ENCODE measurements at regions not wholly inside any gene's neighbourhood (a gene's known extent, or its start where the extent isn't known, plus 50 kb on each side); places are given as distances from the start of the nearest gene placed in this dataset.

GRCh38 chr9:84436386-84437109 lies 96.0 kb upstream of the SLC28A3 start:
- no peak for TF ChIP-seq CTCF (conservative IDR thresholded peaks at IDR 0.05; ENCODE audit: low read depth, low read length)
- TF ChIP-seq EZH2 (IDR thresholded peaks at IDR 0.05; ENCODE audit: low read length, unreplicated experiment), result no peak
